Lung microvascular endothelial cell (primary cell): ENCODE measurements at regions not wholly inside any gene's neighbourhood (a gene's known extent, or its start where the extent isn't known, plus 50 kb on each side); places are given as distances from the start of the nearest gene placed in this dataset.
"Not testable (repeated sequence)": the region's sequence is repeated elsewhere in the genome, so short reads cannot be mapped to it uniquely, and the experiment has no call there.

Source experiments
- DNase-seq, 2 donors: peaks; one replicate each; pipeline versions ENCODE4 v3.0.0 to v3.0.0-alpha.2; 2010; ENCODE audit warnings: low read depth in 2 of 2

GRCh38 chr3:159346271-159346903 lies 544.5 kb downstream of the MFSD1 start:
- DNase-seq = no peak

GRCh38 chr3:159348431-159348830 lies 546.6 kb downstream of the MFSD1 start:
- no peak for DNase-seq

- no peak for DNase-seq
Measured at GRCh38 chr3:159356606-159357005, 554.8 kb downstream of the MFSD1 start.

- DNase-seq = no peak
Measured at GRCh38 chr3:159364511-159364910, 562.7 kb downstream of the MFSD1 start.

- no peak for DNase-seq
Measured at GRCh38 chr3:159366476-159366875, 564.6 kb downstream of the MFSD1 start.

- no peak for DNase-seq
Measured at GRCh38 chr3:159371961-159372360, 570.1 kb downstream of the MFSD1 start.

GRCh38 chr3:159378396-159379194 lies 576.7 kb downstream of the MFSD1 start:
- DNase-seq = no peak

- DNase-seq = no peak
Measured at GRCh38 chr3:159380891-159381290, 579.0 kb downstream of the MFSD1 start.

- DNase-seq = no peak
Measured at GRCh38 chr3:159390656-159391212, 588.9 kb downstream of the MFSD1 start.

GRCh38 chr3:159397683-159398082 lies 591.0 kb upstream of the IL12A start:
- DNase-seq = not testable (repeated sequence)

- no peak for DNase-seq
Measured at GRCh38 chr3:159401069-159401468, 587.6 kb upstream of the IL12A start.

- not testable (repeated sequence) for DNase-seq
Measured at GRCh38 chr3:159409711-159410110, 578.9 kb upstream of the IL12A start.

- no peak for DNase-seq
Measured at GRCh38 chr3:159413319-159413718, 575.3 kb upstream of the IL12A start.

GRCh38 chr3:159416856-159417255 lies 571.8 kb upstream of the IL12A start:
- no peak for DNase-seq

GRCh38 chr3:159417761-159418160 lies 570.9 kb upstream of the IL12A start:
- peak in 1 of 2 donors; percentile 9 for DNase-seq

GRCh38 chr3:159418571-159419526 lies 569.8 kb upstream of the IL12A start:
- peak in 1 of 2 donors; percentile 82 for DNase-seq

GRCh38 chr3:159429702-159430101 lies 558.9 kb upstream of the IL12A start:
- DNase-seq = no peak

GRCh38 chr3:159432682-159433340 lies 555.8 kb upstream of the IL12A start:
- peak in 1 of 2 donors; percentile 58 for DNase-seq

GRCh38 chr3:159439346-159439745 lies 549.3 kb upstream of the IL12A start:
- no peak for DNase-seq

- DNase-seq = no peak
Measured at GRCh38 chr3:159441279-159441678, 547.4 kb upstream of the IL12A start.

GRCh38 chr3:159443266-159443665 lies 545.4 kb upstream of the IL12A start:
- no peak for DNase-seq
